ENCODE measurements at regions not wholly inside any gene's neighbourhood (a gene's known extent, or its start where the extent isn't known, plus 50 kb on each side); places are given as distances from the start of the nearest gene placed in this dataset.

DNA sequence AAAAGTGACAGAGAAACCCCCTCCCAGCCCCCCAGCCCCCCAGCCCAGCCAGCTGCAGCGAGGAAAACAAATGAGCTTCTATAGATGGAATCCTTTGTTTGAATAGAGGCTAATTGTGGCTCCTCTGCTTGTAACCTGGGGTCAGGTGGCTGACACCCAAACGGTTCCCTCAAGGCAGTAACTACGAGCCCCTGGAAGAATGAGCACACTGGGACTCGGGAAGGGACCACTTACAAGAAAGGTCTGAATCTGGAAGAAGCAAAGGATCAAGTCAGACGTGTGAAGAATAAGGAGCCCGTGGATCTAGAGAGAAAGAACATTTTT lies 108.7 kb upstream of the FUT8 start:
- Histone ChIP-seq H3K9me3 (ENCODE audit: insufficient read depth, low read length) (no peaks in the 10 kb centered on the region), H3K36me3 (ENCODE audit: insufficient read depth, insufficient read length, low read length) (no peaks in the 10 kb centered on the region), H3K4me3 (ENCODE audit: insufficient read length, low read depth) (no peak overlapping the region), H3K9ac (ENCODE audit: insufficient read length, low read depth) (no peak overlapping the region), H3K4me1 (ENCODE audit: insufficient read depth, insufficient read length) (peaks cover 4% of the 10 kb centered on the region), H3K27me3 (ENCODE audit: insufficient read depth, insufficient read length) (no peaks in the 10 kb centered on the region)
- no peak for DNase-seq (ENCODE audit: low read depth, low spot score)
- TF ChIP-seq YY1 (IDR thresholded peaks at IDR 0.05; ENCODE audit: insufficient read depth, insufficient read length): no peak
- no peak for TF ChIP-seq ZNF274 (IDR thresholded peaks at IDR 0.05; ENCODE audit: low read depth, low read length)
- TF ChIP-seq SUZ12 (IDR thresholded peaks at IDR 0.05; ENCODE audit: extremely low read depth, insufficient read depth, insufficient read length): no peak

DNA sequence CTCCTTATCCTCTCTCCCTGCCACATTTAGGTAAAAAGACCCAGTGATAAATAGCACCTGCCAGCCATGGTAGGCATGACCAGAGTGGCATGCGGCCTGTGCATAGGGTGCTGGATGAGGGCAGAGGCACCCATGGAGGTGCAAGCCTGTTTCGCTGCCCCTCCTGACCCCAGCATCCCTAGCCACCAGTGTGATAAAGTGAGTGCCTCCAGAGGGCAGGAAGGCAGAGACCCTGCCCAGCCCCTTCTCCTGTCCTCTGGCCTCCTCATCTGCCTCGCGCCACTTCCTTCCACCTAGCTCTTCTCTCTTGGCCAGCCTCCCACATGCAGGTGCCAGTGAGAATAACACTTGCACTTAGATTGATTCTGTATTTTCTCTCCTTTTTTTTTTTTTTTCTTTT lies 108.3 kb upstream of the FUT8 start:
- no peak overlapping the region for H3K9ac ChIP-seq (ENCODE audit: insufficient read length, low read depth)
- DNase-seq (ENCODE audit: low read depth, low spot score): no peak
- H3K4me3 ChIP-seq (ENCODE audit: insufficient read length, low read depth): no peak overlapping the region
- H3K4me1 ChIP-seq (ENCODE audit: insufficient read depth, insufficient read length): peaks cover 4% of the 10 kb centered on the region
- no peaks in the 10 kb centered on the region for H3K9me3 ChIP-seq (ENCODE audit: insufficient read depth, low read length)
- no peaks in the 10 kb centered on the region for H3K27me3 ChIP-seq (ENCODE audit: insufficient read depth, insufficient read length)
- TF ChIP-seq ZNF274 (IDR thresholded peaks at IDR 0.05; ENCODE audit: low read depth, low read length) (no peak), YY1 (IDR thresholded peaks at IDR 0.05; ENCODE audit: insufficient read depth, insufficient read length) (no peak), SUZ12 (IDR thresholded peaks at IDR 0.05; ENCODE audit: extremely low read depth, insufficient read depth, insufficient read length) (no peak)
- H3K36me3 ChIP-seq (ENCODE audit: insufficient read depth, insufficient read length, low read length): no peaks in the 10 kb centered on the region

DNA sequence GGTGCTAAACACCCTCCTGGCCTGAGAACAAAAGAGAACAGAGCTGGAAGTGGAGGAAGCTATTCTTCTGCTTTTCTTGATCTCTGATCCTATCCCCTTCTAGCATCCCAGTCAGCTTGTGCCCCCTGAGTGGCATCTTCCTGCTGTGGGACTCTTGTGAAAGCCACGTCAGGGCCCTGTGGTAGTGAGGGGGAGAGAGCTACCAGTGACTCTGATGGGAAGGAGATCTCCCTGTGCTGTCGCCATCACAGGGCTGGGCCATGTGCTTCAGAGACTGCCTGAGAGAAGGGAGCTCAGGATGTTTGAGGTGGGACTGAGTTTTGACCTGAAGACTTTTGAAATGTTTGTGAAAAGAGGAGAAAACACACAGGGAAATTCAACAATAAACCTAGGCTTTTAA lies 107.6 kb upstream of the FUT8 start:
- Histone ChIP-seq H3K9ac (ENCODE audit: insufficient read length, low read depth) (no peak overlapping the region), H3K27me3 (ENCODE audit: insufficient read depth, insufficient read length) (no peaks in the 10 kb centered on the region), H3K4me3 (ENCODE audit: insufficient read length, low read depth) (no peak overlapping the region), H3K9me3 (ENCODE audit: insufficient read depth, low read length) (no peaks in the 10 kb centered on the region), H3K36me3 (ENCODE audit: insufficient read depth, insufficient read length, low read length) (no peaks in the 10 kb centered on the region), H3K4me1 (ENCODE audit: insufficient read depth, insufficient read length) (peaks cover 4% of the 10 kb centered on the region)
- TF ChIP-seq SUZ12 (IDR thresholded peaks at IDR 0.05; ENCODE audit: extremely low read depth, insufficient read depth, insufficient read length): no peak
- TF ChIP-seq YY1 (IDR thresholded peaks at IDR 0.05; ENCODE audit: insufficient read depth, insufficient read length): no peak
- TF ChIP-seq ZNF274 (IDR thresholded peaks at IDR 0.05; ENCODE audit: low read depth, low read length): no peak
- no peak for DNase-seq (ENCODE audit: low read depth, low spot score)

DNA sequence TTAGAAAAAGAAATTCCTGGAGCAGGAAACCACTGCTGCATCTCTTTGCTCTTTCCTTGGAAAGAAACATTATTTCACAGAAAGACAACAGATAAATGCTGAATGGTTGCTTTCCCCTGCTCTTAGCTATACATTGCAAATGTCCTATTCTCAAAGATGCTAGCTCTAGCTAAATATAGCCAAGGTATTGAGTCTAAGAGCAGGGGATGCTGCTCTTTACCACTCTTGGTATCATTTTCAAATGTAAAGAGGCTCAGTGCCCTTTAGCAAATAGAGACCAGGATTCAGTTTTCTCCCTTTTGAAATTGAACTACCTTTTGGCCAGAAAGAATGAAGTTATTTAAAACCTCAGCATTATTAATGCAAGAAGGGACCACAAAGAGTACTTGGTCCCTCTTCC lies 104.0 kb upstream of the FUT8 start:
- Histone ChIP-seq H3K4me3 (ENCODE audit: insufficient read length, low read depth) (no peak overlapping the region), H3K27me3 (ENCODE audit: insufficient read depth, insufficient read length) (no peaks in the 10 kb centered on the region), H3K9ac (ENCODE audit: insufficient read length, low read depth) (no peak overlapping the region), H3K4me1 (ENCODE audit: insufficient read depth, insufficient read length) (peaks cover 4% of the 10 kb centered on the region), H3K36me3 (ENCODE audit: insufficient read depth, insufficient read length, low read length) (no peaks in the 10 kb centered on the region), H3K9me3 (ENCODE audit: insufficient read depth, low read length) (no peaks in the 10 kb centered on the region)
- no peak for TF ChIP-seq ZNF274 (IDR thresholded peaks at IDR 0.05; ENCODE audit: low read depth, low read length)
- no peak for TF ChIP-seq SUZ12 (IDR thresholded peaks at IDR 0.05; ENCODE audit: extremely low read depth, insufficient read depth, insufficient read length)
- TF ChIP-seq YY1 (IDR thresholded peaks at IDR 0.05; ENCODE audit: insufficient read depth, insufficient read length): no peak
- no peak for DNase-seq (ENCODE audit: low read depth, low spot score)

DNA sequence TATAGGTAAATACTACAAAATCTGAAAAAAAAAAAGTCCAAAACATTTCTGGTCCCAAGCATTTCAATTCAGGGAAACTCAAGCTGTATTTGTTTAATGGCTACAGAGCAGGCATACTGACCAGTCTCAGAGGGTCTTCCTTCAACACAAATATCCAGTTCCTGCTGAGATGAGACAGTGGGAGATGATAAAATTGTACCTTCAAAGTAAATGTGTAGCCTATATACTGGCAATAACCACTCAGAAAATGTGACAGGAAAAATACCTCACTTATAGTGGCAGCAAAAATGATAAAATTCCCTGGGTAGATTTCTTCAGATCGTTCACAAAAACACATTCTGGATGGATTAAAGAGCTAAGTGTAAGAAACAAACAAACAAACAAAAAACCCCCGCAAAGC lies 102.0 kb upstream of the FUT8 start:
- H3K27me3 ChIP-seq (ENCODE audit: insufficient read depth, insufficient read length): no peaks in the 10 kb centered on the region
- no peaks in the 10 kb centered on the region for H3K36me3 ChIP-seq (ENCODE audit: insufficient read depth, insufficient read length, low read length)
- no peak overlapping the region for H3K9ac ChIP-seq (ENCODE audit: insufficient read length, low read depth)
- TF ChIP-seq YY1 (IDR thresholded peaks at IDR 0.05; ENCODE audit: insufficient read depth, insufficient read length): no peak
- no peak for TF ChIP-seq ZNF274 (IDR thresholded peaks at IDR 0.05; ENCODE audit: low read depth, low read length)
- no peak for DNase-seq (ENCODE audit: low read depth, low spot score)
- H3K4me1 ChIP-seq (ENCODE audit: insufficient read depth, insufficient read length): no peaks in the 10 kb centered on the region
- H3K9me3 ChIP-seq (ENCODE audit: insufficient read depth, low read length): no peaks in the 10 kb centered on the region
- H3K4me3 ChIP-seq (ENCODE audit: insufficient read length, low read depth): no peak overlapping the region

DNA sequence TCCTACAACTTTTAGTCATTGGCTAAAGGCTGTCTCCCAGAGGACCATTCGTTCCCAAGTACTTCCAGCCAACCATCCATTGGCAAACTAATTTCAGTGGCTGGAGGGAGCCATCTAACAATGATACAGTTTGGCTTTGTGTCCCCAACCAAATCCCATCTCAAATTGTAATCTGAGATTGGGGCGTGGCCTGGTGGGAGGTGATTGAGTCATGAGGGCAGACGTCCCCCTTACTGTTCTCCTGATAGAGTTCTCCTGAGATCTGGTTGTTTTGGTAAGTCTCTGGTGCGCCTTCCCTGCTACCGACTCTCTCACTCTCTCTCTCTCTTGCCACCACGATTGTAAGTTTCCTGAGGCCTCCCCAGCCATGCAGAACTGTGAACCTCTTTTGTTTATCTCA lies 99.7 kb upstream of the FUT8 start:
- no peak for DNase-seq (ENCODE audit: low read depth, low spot score)
- Histone ChIP-seq H3K9ac (ENCODE audit: insufficient read length, low read depth) (no peak overlapping the region), H3K4me1 (ENCODE audit: insufficient read depth, insufficient read length) (no peaks in the 10 kb centered on the region), H3K27me3 (ENCODE audit: insufficient read depth, insufficient read length) (no peaks in the 10 kb centered on the region), H3K4me3 (ENCODE audit: insufficient read length, low read depth) (no peak overlapping the region), H3K9me3 (ENCODE audit: insufficient read depth, low read length) (no peaks in the 10 kb centered on the region), H3K36me3 (ENCODE audit: insufficient read depth, insufficient read length, low read length) (no peaks in the 10 kb centered on the region)
- TF ChIP-seq SUZ12 (IDR thresholded peaks at IDR 0.05; ENCODE audit: extremely low read depth, insufficient read depth, insufficient read length) (no peak), YY1 (IDR thresholded peaks at IDR 0.05; ENCODE audit: insufficient read depth, insufficient read length) (no peak), ZNF274 (IDR thresholded peaks at IDR 0.05; ENCODE audit: low read depth, low read length) (no peak)

DNA sequence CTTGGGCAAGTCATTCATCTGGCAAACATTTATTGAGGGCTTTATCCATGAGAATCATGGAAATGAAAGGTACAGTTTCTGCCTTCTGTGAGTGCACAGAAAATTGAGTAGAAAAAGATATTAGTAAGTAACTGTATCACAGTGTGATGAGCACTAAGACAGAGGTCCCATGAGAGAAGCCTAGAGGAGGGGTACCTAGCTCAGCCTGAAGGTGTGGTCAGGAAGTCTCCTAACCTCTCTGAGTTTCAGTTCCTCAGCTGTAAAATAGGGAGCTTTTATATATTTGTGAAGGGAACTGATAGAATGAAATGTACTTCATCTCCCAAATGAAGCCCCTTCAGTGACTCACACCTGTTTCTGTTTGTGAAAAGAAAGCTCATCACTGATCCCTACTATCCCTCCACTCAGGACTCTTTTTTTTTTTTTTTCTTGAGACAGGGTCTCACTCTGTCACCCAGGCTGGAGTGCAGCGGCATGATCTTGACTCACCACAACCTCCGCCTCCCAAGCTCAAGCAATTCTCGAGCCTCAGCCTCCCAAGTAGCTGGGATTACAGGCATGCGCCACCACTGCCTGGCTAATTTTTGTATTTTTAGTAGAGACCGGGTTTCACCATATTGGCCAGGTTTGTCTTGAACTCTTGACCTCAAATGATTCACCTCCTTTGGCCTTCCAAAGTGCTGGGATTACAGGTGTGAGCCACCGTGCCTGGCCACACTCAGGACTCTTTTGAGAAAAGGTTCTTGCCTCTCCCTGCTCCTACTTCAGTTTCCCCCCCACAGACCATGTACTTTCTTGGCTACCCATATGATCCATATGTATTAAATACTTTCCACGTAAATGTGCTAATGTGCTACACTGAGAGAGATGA lies 93.7 kb upstream of the FUT8 start:
- H3K4me1 ChIP-seq (ENCODE audit: insufficient read depth, insufficient read length): no peaks in the 10 kb centered on the region
- DNase-seq (ENCODE audit: low read depth, low spot score): no peak
- no peak for TF ChIP-seq SUZ12 (IDR thresholded peaks at IDR 0.05; ENCODE audit: extremely low read depth, insufficient read depth, insufficient read length)
- no peak for TF ChIP-seq ZNF274 (IDR thresholded peaks at IDR 0.05; ENCODE audit: low read depth, low read length)
- no peak for TF ChIP-seq YY1 (IDR thresholded peaks at IDR 0.05; ENCODE audit: insufficient read depth, insufficient read length)
- no peak overlapping the region for H3K4me3 ChIP-seq (ENCODE audit: insufficient read length, low read depth)
- no peaks in the 10 kb centered on the region for H3K36me3 ChIP-seq (ENCODE audit: insufficient read depth, insufficient read length, low read length)
- H3K27me3 ChIP-seq (ENCODE audit: insufficient read depth, insufficient read length): no peaks in the 10 kb centered on the region
- H3K9me3 ChIP-seq (ENCODE audit: insufficient read depth, low read length): no peaks in the 10 kb centered on the region
- H3K9ac ChIP-seq (ENCODE audit: insufficient read length, low read depth): no peak overlapping the region
